ENCODE measurements at regions not wholly inside any gene's neighbourhood (a gene's known extent, or its start where the extent isn't known, plus 50 kb on each side); places are given as distances from the start of the nearest gene placed in this dataset.
"Not testable (repeated sequence)": the region's sequence is repeated elsewhere in the genome, so short reads cannot be mapped to it uniquely, and the experiment has no call there.

GRCh38 chr22:33971561-33971961 is 51.3 kb upstream of the LARGE1 start:
- no peak for DNase-seq

GRCh38 chr22:33975841-33976240 is 55.6 kb upstream of the LARGE1 start:
- no peak for DNase-seq

- DNase-seq: no peak
Measured at GRCh38 chr22:33983558-33983957, 63.3 kb upstream of the LARGE1 start.

GRCh38 chr22:33984211-33984610 is 63.9 kb upstream of the LARGE1 start:
- DNase-seq: no peak

- DNase-seq: no peak
Measured at GRCh38 chr22:33984656-33985285, 64.5 kb upstream of the LARGE1 start.

- no peak for DNase-seq
Measured at GRCh38 chr22:33985506-33985905, 65.2 kb upstream of the LARGE1 start.

- no peak for DNase-seq
Measured at GRCh38 chr22:33986167-33986771, 66.0 kb upstream of the LARGE1 start.

GRCh38 chr22:33986954-33987353 is 66.7 kb upstream of the LARGE1 start:
- no peak for DNase-seq

GRCh38 chr22:33989263-33989662 is 69.0 kb upstream of the LARGE1 start:
- not testable (repeated sequence) for DNase-seq

- no peak for DNase-seq
Measured at GRCh38 chr22:33991620-33992019, 71.3 kb upstream of the LARGE1 start.

- no peak for DNase-seq
Measured at GRCh38 chr22:33996824-33997223, 76.5 kb upstream of the LARGE1 start.

GRCh38 chr22:34000879-34001526 is 80.7 kb upstream of the LARGE1 start:
- no peak for DNase-seq

- no peak for DNase-seq
Measured at GRCh38 chr22:34001701-34002466, 81.6 kb upstream of the LARGE1 start.

GRCh38 chr22:34004058-34004457 is 83.8 kb upstream of the LARGE1 start:
- no peak for DNase-seq

- no peak for DNase-seq
Measured at GRCh38 chr22:34010259-34010658, 90.0 kb upstream of the LARGE1 start.

GRCh38 chr22:34015642-34016041 is 95.4 kb upstream of the LARGE1 start:
- DNase-seq: no peak

- DNase-seq: no peak
Measured at GRCh38 chr22:34017205-34017604, 96.9 kb upstream of the LARGE1 start.

GRCh38 chr22:34019190-34019845 is 99.0 kb upstream of the LARGE1 start:
- no peak for DNase-seq

- DNase-seq: no peak
Measured at GRCh38 chr22:34035209-34035608, 114.9 kb upstream of the LARGE1 start.

GRCh38 chr22:34036931-34037330 is 116.7 kb upstream of the LARGE1 start:
- DNase-seq: no peak

GRCh38 chr22:34038801-34039555 is 118.7 kb upstream of the LARGE1 start:
- DNase-seq: no peak

- no peak for DNase-seq
Measured at GRCh38 chr22:34045311-34045710, 125.0 kb upstream of the LARGE1 start.

All from NK-92 treated with Interleukin-12 subunit alpha and Interleukin-12 subunit beta, amount 100 ng/mL, for 24 hours (cell line).